Chondrocyte (in vitro differentiated cells): ENCODE measurements at regions not wholly inside any gene's neighbourhood (a gene's known extent, or its start where the extent isn't known, plus 50 kb on each side); places are given as distances from the start of the nearest gene placed in this dataset.

Experiments
- DNase-seq: peaks from one replicate; pipeline ENCODE4 v3.0.0; 2021; ENCODE audit warnings: mixed read lengths, low spot score
- H3K27ac Mint-ChIP-seq: one replicate; pipeline ENCODE4 v1.8.0; 2021; ENCODE audit warnings: mild to moderate bottlenecking, moderate library complexity, mixed read lengths; ENCODE audit not compliant: unreplicated experiment
- H3K27me3 Mint-ChIP-seq: 2 replicates; pipeline ENCODE4 v1.8.0; 2021; ENCODE audit warnings: low read depth, mixed read lengths
- H3K36me3 Mint-ChIP-seq: 2 replicates; pipeline ENCODE4 v1.8.0; 2021; ENCODE audit warnings: low read depth, mixed read lengths
- H3K4me1 Mint-ChIP-seq: 2 replicates; pipeline ENCODE4 v1.8.0; 2021; ENCODE audit warnings: low read depth, mild to moderate bottlenecking, mixed read lengths
- H3K4me3 Mint-ChIP-seq: one replicate; pipeline ENCODE4 v1.8.0; 2021; ENCODE audit warnings: mild to moderate bottlenecking, moderate library complexity, mixed read lengths; ENCODE audit not compliant: unreplicated experiment
- H3K9me3 Mint-ChIP-seq: 2 replicates; pipeline ENCODE4 v1.8.0; 2021; ENCODE audit warnings: low read depth, mixed read lengths
- TF ChIP-seq, protein P1 (sequence below): fragments of 200-600 bp; sonication (generic); IDR thresholded peaks from 2 replicates; pipeline ENCODE4 v1.5.0; 2021; ENCODE audit warnings: antibody characterized with exemption, mild to moderate bottlenecking, moderate library complexity

DNA sequence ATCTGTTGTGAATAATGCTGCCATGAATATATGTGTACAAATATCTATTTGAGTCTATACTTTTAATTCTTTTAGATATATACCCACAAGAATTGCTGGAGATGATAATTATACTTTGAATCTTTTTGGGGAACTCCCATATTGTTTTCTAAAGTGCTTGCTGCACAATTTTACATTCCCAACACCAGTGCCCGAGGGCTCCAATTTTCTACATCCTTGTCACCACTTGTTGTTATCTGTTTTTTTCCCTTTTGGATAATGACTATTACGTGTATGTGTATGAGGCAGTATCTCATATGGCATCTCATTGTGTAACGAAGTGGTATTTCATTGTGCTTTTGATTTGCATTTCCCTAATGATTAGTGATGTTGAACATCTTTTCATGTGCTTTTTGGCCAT is 127.1 kb downstream of the SUDS3 start:
- no peak overlapping the region for H3K27ac Mint-ChIP-seq
- H3K27me3 Mint-ChIP-seq, result no peaks in the 10 kb centered on the region
- H3K9me3 Mint-ChIP-seq, result peaks cover 3% of the 10 kb centered on the region
- TF ChIP-seq, protein P1, sequence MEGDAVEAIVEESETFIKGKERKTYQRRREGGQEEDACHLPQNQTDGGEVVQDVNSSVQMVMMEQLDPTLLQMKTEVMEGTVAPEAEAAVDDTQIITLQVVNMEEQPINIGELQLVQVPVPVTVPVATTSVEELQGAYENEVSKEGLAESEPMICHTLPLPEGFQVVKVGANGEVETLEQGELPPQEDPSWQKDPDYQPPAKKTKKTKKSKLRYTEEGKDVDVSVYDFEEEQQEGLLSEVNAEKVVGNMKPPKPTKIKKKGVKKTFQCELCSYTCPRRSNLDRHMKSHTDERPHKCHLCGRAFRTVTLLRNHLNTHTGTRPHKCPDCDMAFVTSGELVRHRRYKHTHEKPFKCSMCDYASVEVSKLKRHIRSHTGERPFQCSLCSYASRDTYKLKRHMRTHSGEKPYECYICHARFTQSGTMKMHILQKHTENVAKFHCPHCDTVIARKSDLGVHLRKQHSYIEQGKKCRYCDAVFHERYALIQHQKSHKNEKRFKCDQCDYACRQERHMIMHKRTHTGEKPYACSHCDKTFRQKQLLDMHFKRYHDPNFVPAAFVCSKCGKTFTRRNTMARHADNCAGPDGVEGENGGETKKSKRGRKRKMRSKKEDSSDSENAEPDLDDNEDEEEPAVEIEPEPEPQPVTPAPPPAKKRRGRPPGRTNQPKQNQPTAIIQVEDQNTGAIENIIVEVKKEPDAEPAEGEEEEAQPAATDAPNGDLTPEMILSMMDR, result no peak
- peaks cover 1% of the 10 kb centered on the region for H3K4me1 Mint-ChIP-seq
- H3K36me3 Mint-ChIP-seq, result no peaks in the 10 kb centered on the region
- no peak for DNase-seq
- H3K4me3 Mint-ChIP-seq, result no peak overlapping the region

DNA sequence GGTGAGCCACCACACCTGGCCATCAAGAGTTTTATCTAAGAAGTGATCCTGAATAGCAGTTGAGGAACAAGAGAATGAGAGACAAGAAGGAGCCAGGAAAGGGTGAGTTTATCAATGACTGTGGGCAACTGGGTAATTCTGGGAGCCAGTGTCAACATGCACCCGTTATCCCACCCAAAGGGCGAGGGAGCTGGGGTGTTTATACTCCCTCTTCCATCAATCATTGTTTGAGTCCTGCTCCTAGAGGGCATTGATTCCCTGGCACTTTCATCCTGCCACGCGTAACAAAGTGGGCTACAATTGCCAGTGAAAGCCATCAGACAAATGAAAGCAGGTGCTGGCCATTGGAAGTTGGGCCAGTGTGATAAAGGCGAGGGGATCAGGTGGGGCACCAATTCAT is 136.3 kb downstream of the SUDS3 start:
- Mint-ChIP-seq H3K4me3 (no peak overlapping the region), H3K9me3 (peaks cover 3% of the 10 kb centered on the region), H3K27ac (no peak overlapping the region), H3K27me3 (no peaks in the 10 kb centered on the region), H3K4me1 (no peaks in the 10 kb centered on the region), H3K36me3 (no peaks in the 10 kb centered on the region)
- TF ChIP-seq, protein P1, result no peak
- no peak for DNase-seq

DNA sequence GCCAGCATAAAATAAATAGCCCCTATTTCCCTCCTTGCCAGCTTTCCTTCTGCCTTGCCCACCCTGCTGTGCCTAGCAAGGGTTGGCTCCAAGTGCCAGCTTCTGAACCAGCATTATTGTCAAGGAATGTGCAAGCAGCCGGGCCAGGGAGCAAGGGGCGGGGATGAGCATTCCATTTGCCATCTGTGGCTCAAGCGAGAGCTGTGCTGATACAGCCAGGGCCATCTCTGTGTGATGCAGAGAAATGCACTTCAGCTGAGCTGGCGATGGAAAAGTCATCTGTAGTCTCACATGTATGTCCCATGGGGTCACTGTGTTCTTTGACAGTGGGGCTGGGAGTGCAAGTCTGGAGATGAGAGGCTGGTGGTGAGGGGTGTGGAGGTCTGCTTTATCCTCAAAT is 137.3 kb downstream of the SUDS3 start:
- DNase-seq, result no peak
- no peaks in the 10 kb centered on the region for H3K4me1 Mint-ChIP-seq
- no peak overlapping the region for H3K27ac Mint-ChIP-seq
- H3K36me3 Mint-ChIP-seq, result no peaks in the 10 kb centered on the region
- peaks cover 3% of the 10 kb centered on the region for H3K9me3 Mint-ChIP-seq
- TF ChIP-seq, protein P1, result no peak
- no peak overlapping the region for H3K4me3 Mint-ChIP-seq
- H3K27me3 Mint-ChIP-seq, result no peaks in the 10 kb centered on the region

DNA sequence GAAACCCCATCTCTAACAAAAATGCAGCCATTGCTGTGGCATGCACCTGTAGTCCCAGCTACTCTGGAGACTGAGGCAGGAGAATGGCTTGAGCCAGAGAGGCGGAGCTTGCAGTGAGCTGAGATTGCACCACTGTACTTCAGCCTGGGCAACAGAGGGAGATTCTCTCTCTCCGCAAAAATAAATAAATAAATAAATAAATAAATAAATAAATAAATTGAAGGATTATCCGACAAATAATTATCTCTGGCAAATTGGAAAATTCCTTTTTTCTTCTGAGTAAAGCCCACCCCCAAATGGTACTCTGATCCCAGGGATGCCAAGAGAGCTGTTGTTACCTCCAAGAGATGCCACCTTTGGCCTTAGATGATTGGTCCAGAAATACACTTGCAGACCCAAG is 137.9 kb downstream of the SUDS3 start:
- no peak overlapping the region for H3K4me3 Mint-ChIP-seq
- H3K36me3 Mint-ChIP-seq, result no peaks in the 10 kb centered on the region
- no peak overlapping the region for H3K27ac Mint-ChIP-seq
- DNase-seq, result no peak
- peaks cover 3% of the 10 kb centered on the region for H3K9me3 Mint-ChIP-seq
- H3K4me1 Mint-ChIP-seq, result no peaks in the 10 kb centered on the region
- H3K27me3 Mint-ChIP-seq, result no peaks in the 10 kb centered on the region
- TF ChIP-seq, protein P1, result no peak

DNA sequence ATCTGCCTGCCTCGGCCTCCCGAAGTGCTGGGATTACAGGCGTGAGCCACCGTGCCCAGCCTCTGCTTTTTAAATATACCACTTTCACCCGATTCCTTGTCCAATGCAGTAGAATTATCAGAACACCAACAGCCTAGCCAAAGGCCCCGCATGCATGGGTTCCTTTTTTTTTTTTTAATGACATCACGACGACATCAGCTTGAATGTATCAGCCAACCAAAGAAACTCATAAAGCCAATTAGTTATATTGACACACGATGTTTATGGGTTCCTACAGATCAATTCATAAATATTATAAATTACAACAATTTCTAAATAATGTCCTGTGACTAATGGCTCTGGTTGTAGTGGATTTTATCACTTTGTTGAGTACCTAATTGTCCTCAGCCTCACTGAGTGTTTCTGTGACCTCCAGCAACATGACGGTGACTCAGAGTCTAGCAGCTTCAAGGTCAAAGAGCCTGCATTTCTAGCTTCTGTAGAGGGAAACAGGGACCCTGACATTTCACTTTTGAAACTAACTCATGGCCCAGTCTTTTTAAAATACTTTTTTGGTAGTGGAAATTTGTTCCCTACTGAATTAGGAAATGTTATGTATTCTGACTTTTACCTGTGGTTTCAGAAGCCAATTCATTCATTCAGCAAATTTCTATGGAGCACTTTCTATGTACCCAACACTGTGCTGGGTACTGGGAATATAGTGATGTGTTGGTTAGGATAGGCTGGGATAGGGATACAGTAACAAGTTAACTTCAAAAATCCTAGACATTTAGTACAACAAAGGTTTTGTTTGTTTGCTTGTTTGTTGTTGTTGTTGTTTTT is 144.1 kb downstream of the SUDS3 start:
- TF ChIP-seq, protein P1, result no peak
- Mint-ChIP-seq H3K27me3 (peaks cover 1% of the 10 kb centered on the region), H3K27ac (no peak overlapping the region), H3K9me3 (peaks cover 3% of the 10 kb centered on the region), H3K4me1 (no peaks in the 10 kb centered on the region), H3K4me3 (no peak overlapping the region), H3K36me3 (no peaks in the 10 kb centered on the region)
- DNase-seq, result no peak
